Nephron (organoid): ENCODE measurements at regions not wholly inside any gene's neighbourhood (a gene's known extent, or its start where the extent isn't known, plus 50 kb on each side); places are given as distances from the start of the nearest gene placed in this dataset.

Experiments
- H3K27ac Mint-ChIP-seq, 3 experiments: 2 replicates each; pipeline ENCODE4 v1.8.0; 2020; ENCODE audit warnings: mixed read lengths in 3 of 3, mild to moderate bottlenecking in 2 of 3, moderate library complexity in 1 of 3
- H3K27me3 Mint-ChIP-seq: 2 replicates; pipeline ENCODE4 v1.8.0; 2021; ENCODE audit warnings: low read depth, mild to moderate bottlenecking, moderate library complexity, mixed read lengths
- H3K36me3 Mint-ChIP-seq: 2 replicates; pipeline ENCODE4 v1.8.0; 2020; ENCODE audit warnings: low read depth, mixed read lengths
- H3K4me1 Mint-ChIP-seq: 2 replicates; pipeline ENCODE4 v1.8.0; 2020; ENCODE audit warnings: mixed read lengths
- H3K4me3 Mint-ChIP-seq, 3 experiments: 2 replicates each; pipeline ENCODE4 v1.8.0; 2020; ENCODE audit warnings: mild to moderate bottlenecking in 3 of 3, mixed read lengths in 3 of 3, moderate library complexity in 2 of 3
- H3K9me3 Mint-ChIP-seq: 2 replicates; pipeline ENCODE4 v1.8.0; 2020; ENCODE audit warnings: mixed read lengths
- TF ChIP-seq, protein P1 (sequence below), 3 experiments: fragments of 200-600 bp; sonication (generic); IDR thresholded peaks; one replicate each; pipeline ENCODE4 v1.5.0; 2021; ENCODE audit warnings: antibody characterized with exemption in 3 of 3; ENCODE audit not compliant: unreplicated experiment in 3 of 3

DNA sequence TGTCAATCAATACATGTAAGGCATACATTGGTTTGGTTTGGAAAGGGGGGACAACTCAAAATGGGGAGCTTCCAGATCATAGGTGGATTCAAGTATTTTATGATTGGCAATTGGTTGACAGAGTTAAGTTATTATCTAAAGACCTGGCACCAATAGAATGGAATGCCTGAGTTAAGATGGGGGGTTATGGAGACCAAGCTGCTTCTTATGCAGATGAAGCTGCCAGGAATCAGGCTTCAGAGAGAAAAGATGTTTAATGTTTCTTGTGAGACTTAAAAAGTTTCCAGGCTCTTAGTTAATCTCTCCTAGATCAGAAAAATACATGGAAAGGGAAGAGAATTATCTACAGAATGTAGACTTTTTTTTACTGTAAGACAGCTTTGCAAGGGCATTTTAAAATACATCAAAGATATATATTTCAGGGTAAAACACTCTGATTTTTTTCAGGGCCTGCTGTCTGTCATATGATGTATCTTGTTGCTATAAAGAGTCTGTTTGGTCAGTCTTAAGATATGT lies 1343.2 kb upstream of the LRRTM1 start:
- no peaks in the 10 kb centered on the region for H3K27me3 Mint-ChIP-seq
- no peak overlapping the region for H3K27ac Mint-ChIP-seq
- TF ChIP-seq, protein P1, sequence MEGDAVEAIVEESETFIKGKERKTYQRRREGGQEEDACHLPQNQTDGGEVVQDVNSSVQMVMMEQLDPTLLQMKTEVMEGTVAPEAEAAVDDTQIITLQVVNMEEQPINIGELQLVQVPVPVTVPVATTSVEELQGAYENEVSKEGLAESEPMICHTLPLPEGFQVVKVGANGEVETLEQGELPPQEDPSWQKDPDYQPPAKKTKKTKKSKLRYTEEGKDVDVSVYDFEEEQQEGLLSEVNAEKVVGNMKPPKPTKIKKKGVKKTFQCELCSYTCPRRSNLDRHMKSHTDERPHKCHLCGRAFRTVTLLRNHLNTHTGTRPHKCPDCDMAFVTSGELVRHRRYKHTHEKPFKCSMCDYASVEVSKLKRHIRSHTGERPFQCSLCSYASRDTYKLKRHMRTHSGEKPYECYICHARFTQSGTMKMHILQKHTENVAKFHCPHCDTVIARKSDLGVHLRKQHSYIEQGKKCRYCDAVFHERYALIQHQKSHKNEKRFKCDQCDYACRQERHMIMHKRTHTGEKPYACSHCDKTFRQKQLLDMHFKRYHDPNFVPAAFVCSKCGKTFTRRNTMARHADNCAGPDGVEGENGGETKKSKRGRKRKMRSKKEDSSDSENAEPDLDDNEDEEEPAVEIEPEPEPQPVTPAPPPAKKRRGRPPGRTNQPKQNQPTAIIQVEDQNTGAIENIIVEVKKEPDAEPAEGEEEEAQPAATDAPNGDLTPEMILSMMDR (IDR thresholded peaks at IDR 0.05; ENCODE audit: unreplicated experiment in 3 of 3): no peak
- no peaks in the 10 kb centered on the region for H3K4me1 Mint-ChIP-seq
- peaks cover under 1% of the 10 kb centered on the region for H3K9me3 Mint-ChIP-seq
- no peaks in the 10 kb centered on the region for H3K36me3 Mint-ChIP-seq
- H3K4me3 Mint-ChIP-seq: no peak overlapping the region

DNA sequence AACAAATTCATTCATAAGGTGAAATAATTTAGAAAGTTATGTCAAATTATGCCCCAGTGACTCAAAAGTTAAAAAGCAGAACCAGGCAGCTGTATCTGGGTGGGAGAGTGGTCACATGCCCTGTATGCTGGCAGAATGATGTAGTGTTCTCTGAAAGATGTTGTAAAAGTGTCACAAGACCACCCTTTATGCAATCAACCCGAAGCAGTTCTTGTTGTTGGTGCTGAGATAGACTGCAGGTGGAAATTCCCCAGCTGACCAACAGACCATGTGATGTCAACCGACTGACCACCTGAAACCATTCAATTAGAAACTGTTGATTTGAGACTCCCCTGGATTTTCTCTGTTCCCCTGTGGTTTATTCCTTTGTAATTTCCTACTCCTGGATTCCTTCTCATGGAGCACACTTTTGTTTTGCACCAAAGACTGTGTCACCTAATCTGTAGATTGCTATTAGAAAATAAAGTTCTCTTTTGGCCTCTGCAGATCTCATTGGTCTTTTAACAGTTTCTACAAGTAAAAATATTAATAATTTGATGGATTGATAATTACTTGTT lies 1341.3 kb upstream of the LRRTM1 start:
- H3K9me3 Mint-ChIP-seq: peaks cover 7% of the 10 kb centered on the region
- H3K36me3 Mint-ChIP-seq: no peaks in the 10 kb centered on the region
- H3K27me3 Mint-ChIP-seq: no peaks in the 10 kb centered on the region
- H3K27ac Mint-ChIP-seq: no peak overlapping the region
- no peaks in the 10 kb centered on the region for H3K4me1 Mint-ChIP-seq
- TF ChIP-seq, protein P1 (IDR thresholded peaks at IDR 0.05; ENCODE audit: unreplicated experiment in 3 of 3): no peak
- no peak overlapping the region for H3K4me3 Mint-ChIP-seq

DNA sequence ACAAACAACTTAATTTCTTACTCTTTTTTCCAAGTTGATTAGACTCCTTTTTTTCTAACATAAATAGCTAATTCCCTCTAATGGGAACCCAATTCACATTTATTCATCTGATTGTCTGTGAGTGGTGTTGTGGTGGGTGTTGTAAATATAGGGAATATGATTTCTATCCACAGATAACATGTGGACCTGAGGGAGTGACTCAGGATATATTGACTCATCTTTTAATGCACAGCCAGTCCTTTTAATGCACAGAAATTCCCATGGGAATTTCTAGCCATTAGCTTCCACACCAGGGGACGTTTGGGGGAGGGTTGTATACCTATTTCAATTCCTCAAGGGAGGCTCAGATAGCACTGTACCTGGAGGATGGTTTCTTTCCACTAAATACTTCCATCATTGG lies 1339.6 kb upstream of the LRRTM1 start:
- Mint-ChIP-seq H3K4me1 (no peaks in the 10 kb centered on the region), H3K27ac (no peak overlapping the region), H3K27me3 (no peaks in the 10 kb centered on the region), H3K4me3 (no peak overlapping the region), H3K36me3 (no peaks in the 10 kb centered on the region), H3K9me3 (peaks cover 9% of the 10 kb centered on the region)
- TF ChIP-seq, protein P1 (IDR thresholded peaks at IDR 0.05; ENCODE audit: unreplicated experiment in 3 of 3): no peak

DNA sequence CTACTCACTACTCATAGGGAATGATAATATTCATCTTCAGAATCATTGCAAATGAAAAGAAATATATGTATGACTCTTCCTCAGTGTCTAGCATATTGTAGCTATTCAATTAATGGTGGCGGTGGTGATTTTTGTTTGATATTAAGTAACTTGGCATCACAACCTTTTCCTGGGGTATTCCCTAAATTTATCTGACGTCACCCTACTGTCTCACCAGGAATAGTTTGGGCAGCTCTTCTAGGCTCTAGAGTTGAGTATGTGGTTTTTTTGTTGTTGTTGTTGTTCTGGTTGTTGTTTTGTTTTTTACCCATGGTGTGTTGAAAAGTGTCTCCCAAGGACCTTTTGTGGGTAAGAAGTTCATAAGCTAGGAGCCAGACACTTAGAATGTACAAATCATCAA lies 1320.3 kb upstream of the LRRTM1 start:
- no peak overlapping the region for H3K27ac Mint-ChIP-seq
- H3K27me3 Mint-ChIP-seq: peaks cover 4% of the 10 kb centered on the region
- TF ChIP-seq, protein P1 (IDR thresholded peaks at IDR 0.05; ENCODE audit: unreplicated experiment in 3 of 3): no peak
- no peaks in the 10 kb centered on the region for H3K4me1 Mint-ChIP-seq
- H3K4me3 Mint-ChIP-seq: no peak overlapping the region
- H3K36me3 Mint-ChIP-seq: no peaks in the 10 kb centered on the region
- peaks cover 3% of the 10 kb centered on the region for H3K9me3 Mint-ChIP-seq

DNA sequence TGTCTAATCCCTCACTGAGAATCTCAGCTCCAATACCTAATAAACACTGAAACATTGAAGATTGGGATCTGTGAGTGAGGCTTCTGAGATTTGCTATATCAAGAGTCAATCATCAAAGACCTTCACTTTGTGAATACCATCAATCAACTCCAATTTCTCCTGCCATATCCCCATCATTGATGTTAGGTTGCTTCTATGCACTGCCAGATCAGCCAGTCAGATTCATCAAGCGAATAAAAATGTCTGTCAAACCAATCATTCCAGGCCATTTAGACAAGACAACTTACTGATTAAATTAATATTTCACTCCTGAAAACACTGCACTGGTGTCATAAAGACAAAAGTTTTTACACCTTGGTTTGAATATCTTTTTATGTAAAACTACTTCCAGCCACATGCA lies 1295.5 kb upstream of the LRRTM1 start:
- Mint-ChIP-seq H3K27ac (no peak overlapping the region), H3K4me3 (no peak overlapping the region), H3K27me3 (no peaks in the 10 kb centered on the region), H3K9me3 (no peaks in the 10 kb centered on the region), H3K36me3 (no peaks in the 10 kb centered on the region), H3K4me1 (no peaks in the 10 kb centered on the region)
- TF ChIP-seq, protein P1 (IDR thresholded peaks at IDR 0.05; ENCODE audit: unreplicated experiment in 3 of 3): no peak

DNA sequence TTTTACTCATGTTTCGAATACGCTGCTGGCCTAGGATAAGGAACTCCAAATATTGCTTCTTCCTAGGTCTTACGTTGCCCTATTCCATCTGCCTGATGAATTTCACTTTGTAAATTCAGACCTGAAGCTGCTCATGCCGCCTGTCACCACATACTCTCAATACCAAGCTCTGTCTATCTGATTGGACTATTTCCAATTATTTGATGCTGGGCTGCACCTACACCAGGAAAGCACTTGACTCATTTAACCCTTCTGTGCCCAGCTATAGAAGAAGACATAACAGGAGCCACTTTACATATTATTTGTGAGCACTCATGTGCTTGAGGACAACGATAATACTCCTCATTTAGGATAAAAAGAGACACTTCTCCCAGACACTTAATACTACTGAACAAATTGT lies 1293.9 kb upstream of the LRRTM1 start:
- Mint-ChIP-seq H3K4me3 (no peak overlapping the region), H3K36me3 (no peaks in the 10 kb centered on the region), H3K4me1 (no peaks in the 10 kb centered on the region), H3K27ac (no peak overlapping the region), H3K27me3 (no peaks in the 10 kb centered on the region), H3K9me3 (no peaks in the 10 kb centered on the region)
- TF ChIP-seq, protein P1 (IDR thresholded peaks at IDR 0.05; ENCODE audit: unreplicated experiment in 3 of 3): no peak
